ENCODE measurements at regions not wholly inside any gene's neighbourhood (a gene's known extent, or its start where the extent isn't known, plus 50 kb on each side); places are given as distances from the start of the nearest gene placed in this dataset.

DNA sequence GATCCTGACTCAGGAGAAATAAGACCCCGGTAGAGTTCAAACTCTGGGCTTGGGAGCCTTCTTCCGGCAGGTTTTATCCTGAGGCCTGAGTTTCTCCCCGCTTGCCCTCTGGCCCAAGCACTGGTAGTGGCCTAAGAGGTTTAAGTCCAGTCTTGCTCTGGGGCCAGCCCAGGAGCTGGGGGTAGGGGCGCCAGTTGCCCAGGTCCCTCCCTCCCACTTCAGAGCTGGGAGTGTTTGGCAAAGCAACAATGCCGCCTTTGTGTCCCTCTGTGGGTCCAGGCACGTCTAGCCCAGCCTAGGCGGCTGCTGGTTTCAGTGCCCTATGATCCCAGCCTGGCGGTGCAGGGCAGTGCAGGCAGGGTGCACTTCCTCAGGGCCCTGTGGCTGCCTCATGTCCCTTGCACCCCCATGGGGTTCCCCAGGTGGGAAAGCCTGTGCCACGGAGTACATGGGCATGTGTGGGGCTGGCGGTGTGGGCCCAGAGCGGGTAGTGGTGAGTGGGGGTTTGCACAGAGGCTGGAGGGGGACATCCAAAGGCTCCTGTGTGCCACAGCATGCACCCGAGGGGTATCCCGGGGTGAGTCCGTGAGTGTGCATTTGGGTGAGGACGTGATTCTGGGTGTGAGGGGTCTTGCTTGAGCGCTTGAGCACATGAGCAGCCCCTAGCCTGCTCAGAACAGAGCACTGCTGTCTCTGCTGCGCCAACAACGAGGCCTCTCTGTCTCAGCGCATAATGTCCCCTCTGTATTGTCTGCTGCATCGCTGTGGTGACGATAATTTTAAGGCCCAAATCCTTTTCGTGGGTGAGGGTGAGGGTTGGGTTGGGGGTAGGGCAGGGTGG, 61.7 kb upstream of the PSD2 start:
- no peak for DNase-seq (ENCODE audit: low read depth in 2 of 2)

GRCh38 chr5:139734539-139734916, 61.1 kb upstream of the PSD2 start:
- no peak for DNase-seq (ENCODE audit: low read depth in 2 of 2)

DNA sequence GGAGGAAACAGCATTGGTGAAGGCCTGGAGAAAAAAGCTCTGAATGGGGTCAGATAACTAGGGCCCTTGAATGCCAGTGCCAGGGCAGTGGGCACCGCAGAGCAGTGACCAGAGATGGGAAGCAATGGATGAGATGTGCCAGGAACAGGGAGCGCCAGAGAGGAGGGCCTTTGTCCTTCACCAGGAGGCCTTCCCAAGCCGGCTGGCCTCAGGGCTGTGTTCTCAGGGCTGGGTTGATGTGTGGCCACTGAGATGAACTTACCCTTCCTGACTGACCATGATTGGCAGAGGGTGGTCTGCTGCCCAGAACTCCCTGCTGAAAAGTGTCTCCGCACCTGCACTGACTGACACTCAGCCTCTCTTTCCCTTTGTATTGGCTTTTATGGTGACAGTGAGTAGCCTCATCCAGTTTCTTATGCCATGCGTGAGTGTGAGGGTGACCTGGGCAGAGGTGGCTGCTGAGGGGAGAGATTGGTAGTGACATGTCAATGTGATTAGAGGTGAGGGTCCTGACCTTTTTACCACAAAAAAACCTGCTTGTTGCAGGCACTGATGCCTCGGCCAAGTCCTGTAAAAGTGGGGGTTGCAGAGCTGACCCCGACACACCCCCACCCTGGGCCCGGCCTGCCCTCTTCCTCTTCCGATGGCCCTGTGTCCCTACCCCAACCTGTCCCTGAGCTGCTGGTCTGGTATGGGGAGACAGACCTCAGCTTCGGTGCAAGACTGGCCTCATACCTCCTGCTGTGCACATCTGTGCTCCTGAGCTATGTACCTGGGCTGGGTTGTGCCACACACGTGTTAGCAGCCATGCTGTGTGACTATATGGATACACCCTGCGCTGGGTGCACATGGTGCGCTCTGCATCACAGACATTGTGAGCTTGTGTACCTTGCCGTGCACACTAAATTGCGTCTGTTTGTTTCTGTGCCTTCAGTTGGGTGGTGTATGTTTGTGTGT, 57.1 kb upstream of the PSD2 start:
- no peak for DNase-seq (ENCODE audit: low read depth in 2 of 2)

DNA sequence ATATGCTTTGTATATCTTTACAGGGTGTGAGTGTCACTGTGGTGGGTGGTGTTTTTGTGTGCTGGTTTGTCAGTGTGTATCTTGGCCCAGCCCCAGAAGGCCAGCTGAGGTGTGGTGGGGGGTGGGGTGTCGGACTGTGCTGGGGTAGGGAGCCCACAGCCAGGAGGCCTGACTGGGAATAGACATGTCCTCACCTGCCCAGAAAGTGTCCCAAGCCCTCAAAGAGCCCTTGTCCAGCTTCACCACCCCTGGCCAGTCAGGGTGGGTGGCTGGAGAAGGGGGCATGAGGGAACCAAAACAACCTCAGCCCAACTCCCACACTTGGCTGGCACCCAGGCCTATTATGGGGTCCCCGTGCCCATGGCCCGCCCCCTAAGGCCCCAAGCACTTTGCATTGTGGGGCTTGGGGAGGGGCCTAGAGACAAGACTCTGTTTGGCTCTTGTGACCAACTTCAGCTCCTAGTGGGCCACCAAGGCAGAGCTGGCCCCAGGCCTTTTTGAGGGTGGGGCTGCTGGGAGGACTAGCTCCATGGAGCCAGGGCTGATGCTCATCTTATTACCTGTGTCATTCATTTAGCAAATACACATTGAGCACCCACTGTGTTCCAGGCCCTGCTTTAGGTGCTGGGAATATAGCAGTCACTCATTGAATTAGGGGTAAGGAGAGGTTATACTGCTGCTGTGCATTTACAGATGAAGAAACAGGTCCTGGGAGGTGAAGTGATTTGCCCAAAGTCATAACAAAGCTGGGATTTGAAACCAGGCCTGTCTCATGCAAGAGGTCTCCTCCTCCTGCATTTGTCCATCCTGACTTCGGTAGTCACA, 56.2 kb upstream of the PSD2 start:
- no peak for DNase-seq (ENCODE audit: low read depth in 2 of 2)

DNA sequence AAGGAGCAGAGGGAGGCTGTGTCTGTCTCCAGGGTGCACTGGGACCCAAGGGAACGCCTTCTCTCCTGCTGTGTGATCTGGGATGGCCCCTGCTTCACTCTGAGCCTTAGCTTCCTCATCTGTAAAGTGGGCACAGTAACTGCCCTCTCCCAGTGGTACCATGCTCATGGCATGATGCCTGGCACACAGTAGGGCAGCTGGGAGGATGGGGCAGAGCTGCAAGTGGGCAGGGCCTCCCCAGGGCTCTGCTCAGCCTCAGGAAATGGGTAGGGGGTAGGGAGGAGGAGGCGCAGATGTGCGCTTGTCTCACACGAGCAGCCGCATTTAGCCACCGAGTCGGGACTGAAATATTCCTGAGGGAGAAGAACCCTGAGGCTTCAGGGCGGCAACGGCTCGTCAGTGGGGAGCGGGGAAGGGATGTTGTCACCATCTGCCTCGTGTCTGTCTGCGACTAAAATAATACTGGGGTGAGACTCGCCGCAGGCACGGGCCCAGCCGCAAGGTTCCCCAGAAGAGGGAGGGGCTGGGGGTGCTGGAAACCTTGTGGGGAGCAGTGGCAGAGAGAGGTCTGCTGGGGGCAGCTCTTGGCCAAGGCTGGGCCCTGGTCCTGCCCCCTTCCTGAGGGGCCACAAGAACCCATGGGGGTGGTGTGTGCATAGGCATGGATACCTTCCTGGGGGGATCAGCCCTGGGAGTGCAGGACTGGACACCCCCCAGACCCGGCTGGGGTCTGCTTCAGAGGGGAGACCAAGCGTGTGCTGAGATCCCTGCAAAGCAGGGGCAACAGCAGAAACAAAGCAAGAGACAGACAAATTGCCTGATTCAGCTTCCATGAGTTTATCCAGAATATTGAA, 55.2 kb upstream of the PSD2 start:
- DNase-seq (ENCODE audit: low read depth in 2 of 2), result no peak

GRCh38 chr5:139740992-139741672, 54.5 kb upstream of the PSD2 start:
- DNase-seq (ENCODE audit: low read depth in 2 of 2), result no peak

DNA sequence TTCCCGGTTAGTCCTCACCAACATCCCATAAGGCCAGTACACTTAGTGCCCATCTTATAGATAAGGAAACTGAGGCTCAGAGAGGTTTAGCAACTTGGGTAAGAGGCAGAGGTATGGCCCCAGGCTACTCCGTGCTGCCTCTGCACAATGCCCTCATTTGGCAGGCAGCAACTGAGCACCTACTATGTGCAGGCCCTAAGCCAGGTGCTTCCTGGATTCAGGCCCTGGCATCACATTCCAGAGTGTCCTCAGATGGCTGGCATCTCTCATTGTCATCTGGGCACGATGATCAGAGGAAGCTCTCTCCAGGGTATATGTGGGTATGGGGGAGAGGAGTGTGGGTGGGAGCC, 53.8 kb upstream of the PSD2 start:
- no peak for DNase-seq (ENCODE audit: low read depth in 2 of 2)

GRCh38 chr5:139742173-139742903, 53.3 kb upstream of the PSD2 start:
- DNase-seq (ENCODE audit: low read depth in 2 of 2), result no peak

DNA sequence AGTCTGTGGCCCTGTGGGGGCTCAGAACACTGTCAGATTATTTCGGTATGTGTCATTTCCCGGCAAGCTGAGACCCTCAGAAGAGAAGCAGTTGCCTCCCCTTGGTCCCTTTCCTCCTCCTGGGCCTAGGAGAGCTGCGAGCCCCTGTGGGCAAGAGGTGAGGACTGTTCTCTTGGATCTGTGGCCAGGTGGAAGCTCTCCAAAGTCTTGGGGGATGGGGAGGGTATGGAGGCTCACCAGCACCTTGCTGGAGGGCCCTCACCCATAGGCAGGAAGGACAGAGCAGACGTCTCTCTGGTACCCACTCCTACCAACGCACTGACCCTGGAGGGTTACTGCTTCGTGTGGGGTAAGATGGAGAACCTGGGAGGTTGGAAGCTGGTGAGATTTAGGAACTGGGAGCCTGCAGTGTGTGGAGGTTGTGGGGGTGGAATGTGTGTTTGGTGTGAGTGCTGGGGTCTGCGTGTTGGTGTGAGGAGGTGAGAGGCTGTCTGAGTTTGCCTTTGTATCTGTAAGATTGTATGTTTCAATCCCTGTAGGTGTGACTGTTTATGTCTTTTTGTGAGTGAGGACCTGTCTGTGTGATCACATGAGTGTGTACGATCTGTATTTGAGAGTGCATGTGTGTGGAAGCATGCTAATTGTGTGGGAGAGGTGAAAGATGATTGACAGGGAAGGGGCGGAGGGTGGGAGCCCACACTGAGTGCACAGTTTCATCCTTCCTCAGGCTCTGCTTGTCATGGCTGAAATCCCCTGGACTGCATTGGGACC, 52.4 kb upstream of the PSD2 start:
- DNase-seq (ENCODE audit: low read depth in 2 of 2), result no peak

GRCh38 chr5:139743804-139744203, 51.8 kb upstream of the PSD2 start:
- no peak for DNase-seq (ENCODE audit: low read depth in 2 of 2)

GRCh38 chr5:139744471-139745131, 51.0 kb upstream of the PSD2 start:
- DNase-seq (ENCODE audit: low read depth in 2 of 2), result no peak

DNA sequence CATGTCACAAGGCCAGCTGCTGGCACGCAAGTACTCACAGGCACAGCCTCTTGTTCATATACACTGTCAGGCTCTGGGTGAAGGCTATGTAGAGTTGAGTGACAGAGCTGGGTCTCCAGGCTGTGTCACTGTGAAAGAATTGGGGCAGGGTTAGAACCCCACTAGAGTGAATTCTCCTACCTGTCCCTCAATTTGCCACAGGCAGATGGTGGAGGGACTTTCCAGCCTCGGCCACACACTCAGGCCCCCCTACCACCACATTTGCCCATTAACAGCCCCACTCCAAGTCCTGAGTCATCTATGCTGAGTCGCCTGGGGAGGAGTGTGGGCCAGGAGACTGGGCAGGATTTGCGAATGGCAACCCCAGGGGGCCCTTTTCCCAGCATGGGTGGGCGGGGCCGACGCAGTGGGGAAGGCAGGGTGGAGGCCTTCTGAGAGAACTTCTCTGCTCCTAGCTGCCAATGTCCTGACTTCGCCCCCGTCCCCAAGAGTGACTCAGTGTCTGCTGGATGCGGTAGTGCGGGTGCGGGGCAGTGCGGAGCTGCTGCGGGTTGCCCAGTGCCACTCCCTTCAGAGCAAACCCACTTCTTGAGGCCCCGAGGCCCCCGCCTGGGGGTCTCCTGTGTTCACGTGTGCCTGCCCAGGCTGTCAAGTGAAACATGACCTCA, 50.3 kb upstream of the PSD2 start:
- peak in 1 of 2 donors; percentile 46 for DNase-seq (ENCODE audit: low read depth in 2 of 2)

DNA sequence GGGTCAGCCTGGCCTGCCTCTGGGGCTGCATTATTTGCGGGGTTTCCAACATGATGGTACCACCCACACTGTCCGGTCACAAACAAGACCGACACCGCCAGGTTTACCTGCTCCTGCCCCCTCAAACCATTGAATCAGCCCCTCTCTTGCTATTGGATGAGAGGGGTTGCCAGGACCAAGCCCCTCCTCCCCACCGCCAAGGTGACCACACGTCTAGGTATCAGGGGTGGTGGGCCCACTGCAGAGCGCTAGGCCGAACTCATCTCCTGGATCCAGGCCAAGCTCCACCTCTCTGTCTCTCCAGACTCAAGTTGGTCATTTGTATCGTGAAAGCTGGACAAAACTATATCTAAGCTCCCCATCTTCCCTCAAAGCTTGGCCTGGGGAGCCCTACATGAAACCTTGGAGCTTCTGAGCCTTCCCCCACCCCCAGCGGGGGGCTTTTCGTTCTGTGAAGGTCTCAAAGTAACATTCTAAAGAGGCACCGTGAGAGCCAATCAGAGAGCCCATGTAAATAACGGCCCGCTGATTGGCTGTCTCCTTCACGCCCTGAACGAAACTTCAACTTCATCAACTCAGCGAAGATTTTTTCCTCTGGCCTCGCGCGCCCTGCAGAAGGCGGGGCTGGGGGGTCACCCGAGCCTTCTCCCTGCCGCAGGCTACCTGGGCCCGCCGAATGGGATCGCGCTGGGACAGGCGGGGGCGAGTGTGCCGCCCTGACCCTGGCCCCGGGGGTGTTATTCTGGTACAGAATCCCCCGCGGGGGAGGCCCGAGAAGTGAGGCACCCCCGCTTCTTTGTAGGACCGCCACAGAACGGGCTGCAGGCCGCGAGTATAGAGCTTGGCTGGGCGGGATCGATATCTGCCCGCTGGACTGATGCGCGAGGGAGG, 49.6 kb upstream of the PSD2 start:
- DNase-seq (ENCODE audit: low read depth in 2 of 2), result no peak
